Neuronal stem cell (in vitro differentiated cells): ENCODE measurements at regions not wholly inside any gene's neighbourhood (a gene's known extent, or its start where the extent isn't known, plus 50 kb on each side); places are given as distances from the start of the nearest gene placed in this dataset.

ENCODE experiments used
- DNase-seq: peaks from one replicate; pipeline ENCODE4 v3.0.0-alpha.2; 2013; ENCODE audit warnings: low spot score
- H2AFZ ChIP-seq: one replicate; pipeline ENCODE4 v1.6.1; 2013; ENCODE audit warnings: mild to moderate bottlenecking, low read length, inconsistent platforms
- H2AK5ac ChIP-seq: 2 replicates; pipeline ENCODE4 v1.6.1; 2013; ENCODE audit warnings: low read depth, mild to moderate bottlenecking, inconsistent platforms, low read length, moderate library complexity, mixed read lengths
- H2BK120ac ChIP-seq: 2 replicates; pipeline ENCODE4 v1.6.1; 2013; ENCODE audit warnings: low read depth, mild to moderate bottlenecking, inconsistent platforms, low read length, moderate library complexity, mixed read lengths
- H2BK12ac ChIP-seq: one replicate; pipeline ENCODE4 v1.6.1; 2013; ENCODE audit warnings: low read length, inconsistent platforms
- H2BK15ac ChIP-seq: 2 replicates; pipeline ENCODE4 v1.6.1; 2013; ENCODE audit warnings: mild to moderate bottlenecking, low read length, inconsistent platforms, mixed read lengths
- H2BK5ac ChIP-seq: one replicate; pipeline ENCODE4 v1.6.1; 2013; ENCODE audit warnings: inconsistent platforms, mild to moderate bottlenecking, low read length, moderate library complexity
- H3K14ac ChIP-seq: one replicate; pipeline ENCODE4 v1.6.1; 2013; ENCODE audit warnings: low read length, inconsistent platforms
- H3K18ac ChIP-seq: 2 replicates; pipeline ENCODE4 v1.6.1; 2013; ENCODE audit warnings: low read length, inconsistent platforms
- H3K23ac ChIP-seq: 2 replicates; pipeline ENCODE4 v1.6.1; 2013; ENCODE audit warnings: low read depth, mild to moderate bottlenecking, mixed read lengths, low read length, inconsistent platforms; ENCODE audit not compliant: poor library complexity
- H3K27ac ChIP-seq: replicated peaks from 3 replicates; pipeline ENCODE4 v1.5.1; 2013; ENCODE audit warnings: low read length, inconsistent platforms
- H3K27me3 ChIP-seq, 3 experiments: 2 replicates each; pipeline ENCODE4 v1.6.1; 2013; ENCODE audit warnings: low read length in 3 of 3, mild to moderate bottlenecking in 2 of 3, inconsistent platforms in 1 of 3, low read depth in 1 of 3, mixed read lengths in 1 of 3, moderate library complexity in 1 of 3; ENCODE audit not compliant: control insufficient read depth in 3 of 3, insufficient read depth in 3 of 3
- H3K36me3 ChIP-seq, 2 donors: replicated peaks in 1 of 2; 2 replicates each; pipeline ENCODE4 v1.6.1; 2013; ENCODE audit warnings: low read length in 2 of 2; ENCODE audit not compliant: control insufficient read depth in 2 of 2, insufficient read depth in 2 of 2
- H3K4ac ChIP-seq: 2 replicates; pipeline ENCODE4 v1.6.1; 2013; ENCODE audit warnings: inconsistent platforms, mild to moderate bottlenecking, low read length, moderate library complexity
- H3K4me1 ChIP-seq, 2 donors: 1 replicate in 1 of 2; 2 replicates in 1 of 2; pipeline ENCODE4 v1.6.1; 2013; ENCODE audit warnings: low read length in 2 of 2, low read depth in 1 of 2; ENCODE audit not compliant: control insufficient read depth in 2 of 2, insufficient read depth in 1 of 2
- H3K4me2 ChIP-seq: one replicate; pipeline ENCODE4 v1.6.1; 2013; ENCODE audit warnings: mild to moderate bottlenecking, low read length, inconsistent platforms; ENCODE audit not compliant: insufficient read depth, poor library complexity, severe bottlenecking
- H3K4me3 ChIP-seq, 2 donors: 2 replicates each; pipeline ENCODE4 v1.5.1; 2013; ENCODE audit warnings: low read length in 2 of 2, mild to moderate bottlenecking in 2 of 2, inconsistent platforms in 1 of 2, moderate library complexity in 1 of 2
- H3K79me1 ChIP-seq: one replicate; pipeline ENCODE4 v1.6.1; 2013; ENCODE audit warnings: low read depth, mild to moderate bottlenecking, inconsistent platforms, low read length, moderate library complexity
- H3K9ac ChIP-seq: one replicate; pipeline ENCODE4 v1.6.1; 2013; ENCODE audit warnings: mild to moderate bottlenecking, low read depth, low read length, inconsistent platforms; ENCODE audit not compliant: poor library complexity
- H3K9me3 ChIP-seq, 2 donors: replicated peaks in 1 of 2; 2 replicates each; pipeline versions ENCODE3 to v1.6.1; 2013; ENCODE audit warnings: low read length in 2 of 2, mild to moderate bottlenecking in 2 of 2, inconsistent platforms in 1 of 2, low read depth in 1 of 2, mixed read lengths in 1 of 2, moderate library complexity in 1 of 2; ENCODE audit not compliant: control insufficient read depth in 2 of 2, insufficient read depth in 1 of 2
- H4K8ac ChIP-seq: one replicate; pipeline ENCODE4 v1.6.1; 2013; ENCODE audit warnings: low read depth, mild to moderate bottlenecking, inconsistent platforms, low read length, moderate library complexity
- H4K91ac ChIP-seq: one replicate; pipeline ENCODE4 v1.6.1; 2013; ENCODE audit warnings: low read length, low read depth, mild to moderate bottlenecking, inconsistent platforms; ENCODE audit not compliant: poor library complexity
- WGBS, 2 donors: extraction: QIAGEN DNeasy Blood & Tissue Kit; methylation state at CpG; one replicate each; pipeline ENCODE4 v1.1.7; 2013; ENCODE audit warnings: missing lambda C conversion rate in 2 of 2, mixed read lengths in 1 of 2; ENCODE audit not compliant: insufficient read length in 2 of 2, insufficient replicate concordance in 1 of 2; ENCODE audit errors: extremely low coverage in 2 of 2; 5-methylcytosine and 5-hydroxymethylcytosine counted together

DNA sequence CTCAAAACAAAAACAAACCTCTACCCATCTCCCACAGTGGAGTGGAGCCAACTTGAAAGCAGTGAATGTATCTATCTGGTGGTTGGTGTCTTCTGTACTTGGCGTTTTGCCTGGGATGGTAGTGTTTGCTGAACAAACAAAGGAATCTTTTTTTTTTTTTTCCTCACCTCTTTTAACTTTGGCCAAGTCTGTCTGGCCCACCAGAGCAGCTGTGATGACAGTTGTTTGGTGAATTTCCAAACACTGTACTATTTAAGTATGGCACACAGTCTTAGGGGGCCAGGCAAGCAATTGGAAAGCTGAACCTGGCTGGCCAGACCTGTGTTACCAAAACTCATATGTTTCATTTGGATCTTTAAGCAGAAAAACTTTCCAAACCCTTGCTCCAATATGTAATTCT lies 101.8 kb upstream of the CDH13 start:
- no CpG with 5 or more reads among the region's 1 CpG for WGBS, 2 donors
- H3K4me3 ChIP-seq: no peak overlapping the region
- peaks cover 0 to 1% of the 10 kb centered on the region in 2 donors for H3K4me1 ChIP-seq
- no peaks in the 10 kb centered on the region for H3K79me1 ChIP-seq
- no peaks in the 10 kb centered on the region for H3K36me3 ChIP-seq
- H3K14ac ChIP-seq: no peak overlapping the region
- no peak overlapping the region for H2AK5ac ChIP-seq
- no peak overlapping the region for H2BK12ac ChIP-seq
- H3K9ac ChIP-seq: no peak overlapping the region
- no peak overlapping the region for H4K91ac ChIP-seq
- H2AFZ ChIP-seq: no peak overlapping the region
- H2BK120ac ChIP-seq: no peak overlapping the region
- H3K27ac ChIP-seq: no peak overlapping the region
- H3K9me3 ChIP-seq: peaks cover 0 to 2% of the 10 kb centered on the region in 2 donors
- H3K4me2 ChIP-seq: no peak overlapping the region
- H3K18ac ChIP-seq: no peak overlapping the region
- DNase-seq: no peak
- no peak overlapping the region for H4K8ac ChIP-seq
- no peak overlapping the region for H2BK5ac ChIP-seq
- no peak overlapping the region for H3K23ac ChIP-seq
- no peak overlapping the region for H3K4ac ChIP-seq
- H3K27me3 ChIP-seq: no peaks in the 10 kb centered on the region
- no peak overlapping the region for H2BK15ac ChIP-seq

DNA sequence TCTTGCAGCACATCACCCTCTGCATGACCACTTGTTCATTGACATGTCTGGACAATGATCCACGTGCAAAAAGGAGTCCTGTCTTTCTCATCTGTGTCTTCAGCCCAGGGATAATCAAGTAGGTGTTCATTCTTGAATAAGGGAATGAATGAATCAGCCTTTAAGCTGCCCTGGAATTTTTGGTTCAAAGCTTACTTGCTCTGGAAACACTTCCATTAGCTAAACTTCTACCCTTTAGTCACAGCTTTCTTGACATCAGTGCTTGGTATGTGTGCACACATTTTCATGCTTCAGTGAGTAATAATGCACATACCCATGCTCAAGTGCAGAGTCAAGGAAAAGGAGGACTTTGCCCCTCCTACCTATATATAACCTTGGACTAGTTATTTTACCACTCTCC lies 103.0 kb upstream of the CDH13 start:
- Histone ChIP-seq H4K8ac (no peak overlapping the region), H3K14ac (no peak overlapping the region), H2BK5ac (no peak overlapping the region), H3K9ac (no peak overlapping the region), H3K18ac (no peak overlapping the region), H2BK15ac (no peak overlapping the region), H3K9me3 (peaks cover 0 to 2% of the 10 kb centered on the region in 2 donors), H3K79me1 (no peaks in the 10 kb centered on the region), H2BK120ac (no peak overlapping the region), H2BK12ac (no peak overlapping the region), H3K27me3 (no peaks in the 10 kb centered on the region), H3K4me3 (no peak overlapping the region), H3K27ac (no peak overlapping the region), H2AFZ (no peak overlapping the region), H3K4me2 (no peak overlapping the region), H3K36me3 (no peaks in the 10 kb centered on the region), H3K23ac (no peak overlapping the region), H3K4me1 (peaks cover 0 to 1% of the 10 kb centered on the region in 2 donors), H2AK5ac (no peak overlapping the region), H4K91ac (no peak overlapping the region), H3K4ac (no peak overlapping the region)
- no CpG with 5 or more reads among the region's 1 CpG for WGBS, 2 donors
- DNase-seq: no peak

DNA sequence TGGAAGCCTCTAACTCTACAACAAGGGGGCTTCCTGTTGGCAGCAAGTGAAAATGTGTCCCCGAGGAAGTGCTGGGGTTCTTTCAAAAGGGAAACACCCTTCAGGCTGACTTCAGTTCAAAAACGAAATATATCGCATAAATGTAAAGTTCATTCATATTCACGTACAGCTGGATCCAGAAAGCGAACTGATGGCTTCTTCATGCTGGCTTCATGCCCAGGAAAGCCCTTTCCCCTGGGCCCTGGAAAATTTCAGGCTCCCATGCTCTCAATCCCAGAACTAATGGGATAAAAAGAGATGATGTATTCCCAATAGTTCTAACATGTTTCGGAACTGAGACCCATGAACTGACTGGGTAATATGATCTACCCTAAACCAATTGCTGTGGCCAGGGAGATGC lies 104.7 kb upstream of the CDH13 start:
- no peak overlapping the region for H4K91ac ChIP-seq
- no peak for DNase-seq

DNA sequence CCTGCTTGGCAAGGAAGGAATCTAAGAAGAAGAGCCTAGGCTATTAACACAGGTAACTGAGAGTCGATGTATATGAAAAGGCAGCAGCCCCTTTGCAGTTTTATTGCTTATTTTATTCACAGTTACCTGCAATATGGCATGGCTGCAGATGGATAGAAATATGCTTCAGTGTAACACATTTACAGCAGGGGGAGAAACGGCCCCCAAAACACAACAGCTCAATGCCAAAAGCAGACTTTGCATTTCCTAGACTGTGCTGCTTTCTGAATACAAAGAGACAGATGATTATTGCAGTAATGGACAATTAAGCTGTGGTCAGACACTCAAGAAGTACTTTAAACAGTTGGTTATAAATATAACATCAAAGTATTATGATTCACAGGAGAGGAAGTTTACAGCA lies 108.0 kb upstream of the CDH13 start:
- no peak overlapping the region for H3K4ac ChIP-seq
- H3K27me3 ChIP-seq: no peaks in the 10 kb centered on the region
- H3K36me3 ChIP-seq: no peaks in the 10 kb centered on the region
- no peak overlapping the region for H2BK12ac ChIP-seq
- DNase-seq: no peak
- no peak overlapping the region for H3K4me2 ChIP-seq
- H3K4me1 ChIP-seq: peaks cover 0 to 1% of the 10 kb centered on the region in 2 donors
- no peak overlapping the region for H3K18ac ChIP-seq
- no peak overlapping the region for H3K27ac ChIP-seq
- WGBS, 2 donors: no CpG with 5 or more reads among the region's 2 CpGs
- H3K4me3 ChIP-seq: no peak overlapping the region
- H2AFZ ChIP-seq: no peak overlapping the region
- no peak overlapping the region for H3K9ac ChIP-seq
- H2BK5ac ChIP-seq: no peak overlapping the region
- peaks cover 0 to 2% of the 10 kb centered on the region in 2 donors for H3K9me3 ChIP-seq
- H3K23ac ChIP-seq: no peak overlapping the region
- no peak overlapping the region for H2BK120ac ChIP-seq
- H4K8ac ChIP-seq: no peak overlapping the region
- H2AK5ac ChIP-seq: no peak overlapping the region
- H4K91ac ChIP-seq: no peak overlapping the region
- H3K14ac ChIP-seq: no peak overlapping the region
- no peaks in the 10 kb centered on the region for H3K79me1 ChIP-seq
- H2BK15ac ChIP-seq: no peak overlapping the region

More for the DNA sequence above, 104.7 kb upstream of the CDH13 start:
- H2BK5ac ChIP-seq: no peak overlapping the region
- no peaks in the 10 kb centered on the region for H3K36me3 ChIP-seq
- no peak overlapping the region for H3K9ac ChIP-seq
- H2BK12ac ChIP-seq: no peak overlapping the region
- no CpG with 5 or more reads among the region's 6 CpGs for WGBS, 2 donors
- H3K18ac ChIP-seq: no peak overlapping the region
- no peak overlapping the region for H3K4me2 ChIP-seq
- no peak overlapping the region for H4K8ac ChIP-seq
- H2BK15ac ChIP-seq: no peak overlapping the region
- H3K27ac ChIP-seq: no peak overlapping the region
- no peak overlapping the region for H3K23ac ChIP-seq
- H2AK5ac ChIP-seq: no peak overlapping the region
- H3K14ac ChIP-seq: no peak overlapping the region
- H3K79me1 ChIP-seq: no peaks in the 10 kb centered on the region
- H3K4me1 ChIP-seq: peaks cover 0 to 1% of the 10 kb centered on the region in 2 donors
- H3K27me3 ChIP-seq: no peaks in the 10 kb centered on the region
- H2AFZ ChIP-seq: no peak overlapping the region
- no peak overlapping the region for H3K4ac ChIP-seq
- peaks cover 0 to 2% of the 10 kb centered on the region in 2 donors for H3K9me3 ChIP-seq
- no peak overlapping the region for H2BK120ac ChIP-seq
- no peak overlapping the region for H3K4me3 ChIP-seq
